ENCODE measurements at regions not wholly inside any gene's neighbourhood (a gene's known extent, or its start where the extent isn't known, plus 50 kb on each side); places are given as distances from the start of the nearest gene placed in this dataset.
A peak's percentile ranks its signal among the peaks of the same experiment; 100 is the strongest.
"Not testable (repeated sequence)": the region's sequence is repeated elsewhere in the genome, so short reads cannot be mapped to it uniquely, and the experiment has no call there.

- peak; percentile 92 for DNase-seq
Measured at GRCh38 chr7:97234494-97234893, 117.0 kb downstream of the SDHAF3 start.

DNA sequence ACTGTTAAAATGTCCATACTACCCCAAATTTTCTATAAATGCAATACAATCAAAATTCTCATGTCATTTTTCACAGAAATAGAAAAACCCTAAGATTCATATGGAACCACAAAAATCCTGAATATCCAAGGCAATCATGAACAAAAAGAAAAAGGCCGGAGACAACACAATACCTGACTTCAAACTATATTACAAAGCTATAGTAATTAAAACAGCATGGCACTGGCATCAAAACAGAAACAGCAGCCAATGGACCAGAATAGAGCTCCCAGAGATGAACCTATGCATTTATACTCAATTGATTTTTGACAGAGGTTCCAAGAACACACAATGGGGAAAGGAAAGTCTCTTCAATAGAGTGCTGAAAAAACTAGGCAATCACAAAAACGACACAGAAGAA lies 128.8 kb downstream of the SDHAF3 start:
- DNase-seq: no peak

GRCh38 chr7:97258187-97258586 lies 140.7 kb downstream of the SDHAF3 start:
- DNase-seq: not testable (repeated sequence)

DNA sequence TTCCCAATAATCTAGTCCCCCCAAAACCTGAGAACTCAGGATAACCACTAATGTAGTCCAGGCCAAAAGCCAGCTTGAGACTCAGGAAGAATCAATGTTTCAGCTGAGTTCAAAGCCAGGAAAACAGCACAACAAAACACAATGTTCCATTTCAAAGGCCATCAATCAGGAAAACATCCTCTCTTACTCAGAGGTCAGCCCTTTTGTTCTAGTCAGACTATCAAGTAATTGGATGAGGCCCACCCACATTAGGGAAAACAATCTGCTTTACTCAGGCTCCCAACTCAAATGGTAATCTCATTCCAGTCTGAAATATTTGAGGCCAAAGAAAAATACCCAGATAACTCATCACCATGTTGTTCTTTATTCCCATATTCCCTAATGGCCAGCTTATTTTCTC lies 152.2 kb downstream of the SDHAF3 start:
- DNase-seq: no peak

DNA sequence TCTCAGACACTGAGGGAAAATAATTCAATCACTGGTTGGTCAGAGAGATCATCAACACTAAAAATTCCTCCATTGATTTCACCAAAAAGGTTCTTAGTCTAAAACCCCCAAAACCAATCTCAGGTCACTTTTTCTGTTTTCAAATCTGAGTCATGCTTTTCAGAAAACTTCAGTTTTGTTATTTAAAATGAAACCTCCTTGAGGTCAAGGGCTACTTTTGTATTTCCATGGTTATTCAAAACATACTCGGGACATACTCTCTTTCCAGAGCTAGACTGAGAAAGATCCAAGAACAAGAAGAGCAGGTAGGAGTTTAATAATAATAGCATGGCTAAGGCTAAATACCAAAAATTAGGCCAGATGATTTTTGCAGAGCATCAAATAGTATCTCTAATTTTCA lies 152.8 kb downstream of the SDHAF3 start:
- DNase-seq: no peak

DNA sequence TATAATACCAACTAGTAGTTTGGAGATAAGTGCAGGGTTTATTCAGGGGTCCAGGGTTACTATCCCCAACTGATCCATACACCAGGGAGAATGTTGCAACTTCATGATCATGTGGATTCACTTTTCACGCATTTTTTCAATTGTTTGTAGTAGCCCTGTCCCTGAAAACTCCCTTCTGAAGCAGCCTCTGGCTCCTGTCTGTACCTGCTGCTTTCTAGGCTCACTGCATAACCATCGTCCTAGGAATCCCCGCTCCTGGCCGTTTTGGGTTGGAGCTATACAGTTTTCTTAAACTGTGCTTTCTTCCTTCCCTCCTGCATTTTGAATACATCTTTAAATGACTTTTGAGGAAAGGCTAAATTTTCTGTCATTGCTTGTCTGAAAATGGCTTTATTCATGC lies 154.1 kb downstream of the SDHAF3 start:
- DNase-seq: no peak

DNA sequence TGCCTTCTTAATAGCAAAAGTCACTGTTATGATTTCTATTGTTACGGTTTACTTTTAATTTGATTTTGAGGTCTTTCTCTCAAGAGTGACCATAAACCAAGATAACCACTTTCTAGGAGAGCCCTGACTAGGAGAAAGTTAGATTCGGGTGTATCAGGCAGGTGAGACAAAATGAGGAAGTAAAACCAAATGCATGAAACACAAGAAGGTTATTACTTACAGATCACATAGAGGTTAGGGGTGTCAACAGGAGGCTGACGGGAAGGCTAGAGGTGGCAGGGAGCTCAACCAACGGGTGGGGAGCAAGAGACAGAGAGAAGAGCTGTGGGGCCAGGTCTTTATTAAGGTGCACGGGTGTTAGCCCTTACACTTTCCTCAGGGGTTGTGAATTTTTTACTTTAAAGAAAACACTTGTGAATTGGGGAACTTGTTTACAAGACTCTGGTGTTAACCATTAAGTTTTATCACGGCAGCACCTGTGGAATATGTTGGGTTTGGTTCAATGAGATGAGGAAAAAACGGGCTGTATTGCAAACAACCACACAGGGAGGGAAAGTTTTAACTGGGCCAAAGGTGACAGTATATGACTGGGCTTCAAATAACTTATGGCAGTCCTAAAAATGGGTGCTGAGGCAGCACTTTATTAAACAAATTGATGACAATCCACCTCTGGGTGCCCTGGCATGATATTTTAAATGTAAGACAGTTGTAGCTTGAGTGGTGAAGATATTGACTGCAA lies 154.9 kb downstream of the SDHAF3 start:
- no peak for DNase-seq

- DNase-seq: no peak
Measured at GRCh38 chr7:97275475-97275874, 158.0 kb downstream of the SDHAF3 start.

DNA sequence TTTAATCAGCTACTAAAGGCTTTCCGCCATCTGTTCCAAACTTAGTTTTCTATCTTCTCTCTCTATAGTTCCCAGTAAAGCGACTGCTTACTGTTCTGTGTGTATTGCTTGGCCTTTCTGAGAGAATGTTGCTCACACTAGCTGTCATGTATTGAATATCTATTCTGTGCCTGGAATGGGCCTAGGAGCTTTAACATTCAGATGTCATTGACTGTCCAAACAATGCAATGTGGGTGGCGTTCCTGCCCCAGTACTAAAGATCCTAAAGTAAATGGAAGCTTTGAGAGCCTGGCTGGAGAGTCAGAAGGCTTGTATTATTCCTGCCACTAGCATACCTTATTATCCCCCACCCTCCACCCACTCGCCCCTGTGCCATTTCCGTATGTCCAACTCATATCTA lies 163.5 kb downstream of the SDHAF3 start:
- DNase-seq: no peak

- no peak for DNase-seq
Measured at GRCh38 chr7:97285348-97285747, 167.8 kb downstream of the SDHAF3 start.

- no peak for DNase-seq
Measured at GRCh38 chr7:97293031-97293430, 175.5 kb downstream of the SDHAF3 start.

DNA sequence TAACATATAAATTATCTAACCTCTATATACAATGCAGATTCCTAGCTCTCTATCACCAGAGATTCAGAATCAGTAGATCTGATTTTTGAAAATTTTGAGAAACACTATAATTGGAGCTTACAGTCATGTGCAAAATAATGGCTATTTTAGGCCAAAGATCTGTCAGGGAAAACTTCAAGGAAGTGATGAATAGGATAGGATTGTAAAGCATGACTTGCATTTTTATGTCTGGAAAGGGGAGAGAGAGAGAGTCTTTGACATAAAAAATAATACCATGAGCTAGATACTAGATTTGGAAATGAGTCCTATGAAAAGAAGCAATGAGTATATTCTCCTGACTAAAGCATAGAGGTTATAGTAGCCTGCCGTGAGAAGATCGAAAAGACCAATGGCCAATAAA lies 181.1 kb downstream of the SDHAF3 start:
- DNase-seq: no peak

GRCh38 chr7:97305589-97305988 lies 188.1 kb downstream of the SDHAF3 start:
- DNase-seq: no peak

DNA sequence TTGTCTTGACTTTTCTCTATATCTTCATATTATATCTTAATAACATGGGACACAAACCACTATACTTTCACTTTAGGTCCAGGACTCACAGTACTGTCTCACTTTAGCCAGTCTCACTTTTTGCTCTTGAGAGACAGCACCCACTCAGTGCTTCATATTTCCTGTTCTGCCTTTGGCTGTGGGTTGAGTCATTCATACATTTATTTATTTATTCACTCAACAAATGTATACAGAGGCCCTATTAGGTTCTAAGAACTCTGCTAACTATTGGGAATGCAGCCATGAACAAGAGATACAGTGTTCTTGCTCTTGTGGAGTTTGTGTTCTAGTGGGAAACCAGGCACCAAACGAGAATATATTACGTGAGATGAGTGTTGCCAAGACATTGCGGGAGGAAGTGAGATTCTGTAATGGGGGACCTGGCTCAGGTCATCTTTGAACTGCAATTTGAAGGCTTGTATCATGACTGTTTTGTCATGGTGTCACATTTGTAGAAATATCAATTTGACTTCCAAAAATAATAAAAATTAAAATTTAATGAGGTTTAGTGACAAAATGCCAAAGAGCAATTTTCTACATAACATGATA lies 190.1 kb downstream of the SDHAF3 start:
- peak; percentile 43 for DNase-seq

GRCh38 chr7:97313900-97314299 lies 196.4 kb downstream of the SDHAF3 start:
- no peak for DNase-seq

- DNase-seq: peak; percentile 48
Measured at GRCh38 chr7:97317575-97317974, 200.1 kb downstream of the SDHAF3 start.

DNA sequence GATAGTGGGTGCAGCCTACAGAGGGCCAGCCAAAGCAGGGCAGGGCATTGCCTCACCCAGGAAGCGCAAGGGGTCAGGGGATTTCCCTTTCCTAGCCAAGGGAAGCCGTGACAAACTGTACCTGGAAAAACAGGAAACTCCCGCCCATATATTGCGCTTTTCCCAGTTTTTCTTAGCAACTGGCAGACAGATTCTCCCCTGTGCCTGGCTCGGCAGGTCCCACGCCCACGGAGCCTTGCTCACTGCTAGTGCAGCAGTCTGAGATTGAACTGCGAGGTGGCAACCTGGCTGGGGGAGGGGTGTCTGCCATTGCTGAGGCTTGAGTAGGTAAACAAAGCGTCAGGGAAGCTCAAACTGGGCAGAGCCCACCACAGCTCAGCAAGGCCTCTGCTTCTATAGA lies 212.4 kb downstream of the SDHAF3 start:
- not testable (repeated sequence) for DNase-seq

GRCh38 chr7:97337849-97338248 lies 220.4 kb downstream of the SDHAF3 start:
- DNase-seq: peak; percentile 65

GRCh38 chr7:97342512-97342911 lies 225.0 kb downstream of the SDHAF3 start:
- no peak for DNase-seq

GRCh38 chr7:97346349-97346748 lies 228.9 kb downstream of the SDHAF3 start:
- no peak for DNase-seq

DNA sequence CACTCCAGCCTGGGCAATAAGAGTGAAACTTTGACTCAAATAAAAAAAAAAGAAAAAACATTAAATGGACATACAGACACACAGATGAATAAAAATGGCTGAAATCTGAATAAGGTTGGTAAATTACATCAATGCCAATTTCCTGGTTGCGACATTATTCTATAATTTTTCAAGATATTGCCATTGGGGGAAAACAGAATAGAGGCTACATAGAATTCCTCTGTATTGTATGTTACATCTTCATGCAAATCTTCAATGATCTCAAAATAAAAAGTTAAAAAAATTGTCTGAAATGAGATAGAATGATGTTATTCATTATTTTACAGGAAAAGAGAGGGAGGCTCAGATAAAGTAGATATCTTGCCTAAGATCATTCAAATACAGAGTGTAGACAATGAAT lies 234.0 kb downstream of the SDHAF3 start:
- no peak for DNase-seq

DNA sequence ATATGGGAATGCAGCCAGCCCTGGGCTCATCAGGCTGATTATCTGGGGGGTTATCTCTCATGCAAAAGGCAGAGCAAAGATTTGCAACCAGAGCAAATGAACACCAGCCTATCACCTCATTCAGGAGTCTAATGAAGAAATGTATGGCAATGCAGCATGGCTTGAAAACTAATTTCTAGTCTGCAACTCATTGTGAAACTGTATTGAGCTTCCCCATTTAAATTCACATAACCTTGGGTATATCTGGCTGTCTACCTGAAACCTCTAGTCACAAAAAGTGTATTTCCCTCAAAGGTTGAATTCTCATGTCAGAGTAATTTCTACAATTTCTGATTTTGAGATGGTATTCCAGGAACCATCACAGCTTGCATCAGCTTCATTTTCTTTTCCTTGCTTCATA lies 240.0 kb downstream of the SDHAF3 start:
- DNase-seq: no peak

- DNase-seq: no peak
Measured at GRCh38 chr7:97372882-97373281, 255.4 kb downstream of the SDHAF3 start.

GRCh38 chr7:97373736-97374135 lies 256.2 kb downstream of the SDHAF3 start:
- DNase-seq: no peak

- no peak for DNase-seq
Measured at GRCh38 chr7:97377713-97378112, 260.2 kb downstream of the SDHAF3 start.

Measured in OCI-M1 (cell line).